Activated T-cell treated with anti-CD3 and anti-CD28 coated beads for 4 hours (primary cell): ENCODE measurements at regions not wholly inside any gene's neighbourhood (a gene's known extent, or its start where the extent isn't known, plus 50 kb on each side); places are given as distances from the start of the nearest gene placed in this dataset.

ENCODE experiments used
- DNase-seq: peaks from one replicate; pipeline ENCODE4 v3.0.0-alpha.2; 2020

DNA sequence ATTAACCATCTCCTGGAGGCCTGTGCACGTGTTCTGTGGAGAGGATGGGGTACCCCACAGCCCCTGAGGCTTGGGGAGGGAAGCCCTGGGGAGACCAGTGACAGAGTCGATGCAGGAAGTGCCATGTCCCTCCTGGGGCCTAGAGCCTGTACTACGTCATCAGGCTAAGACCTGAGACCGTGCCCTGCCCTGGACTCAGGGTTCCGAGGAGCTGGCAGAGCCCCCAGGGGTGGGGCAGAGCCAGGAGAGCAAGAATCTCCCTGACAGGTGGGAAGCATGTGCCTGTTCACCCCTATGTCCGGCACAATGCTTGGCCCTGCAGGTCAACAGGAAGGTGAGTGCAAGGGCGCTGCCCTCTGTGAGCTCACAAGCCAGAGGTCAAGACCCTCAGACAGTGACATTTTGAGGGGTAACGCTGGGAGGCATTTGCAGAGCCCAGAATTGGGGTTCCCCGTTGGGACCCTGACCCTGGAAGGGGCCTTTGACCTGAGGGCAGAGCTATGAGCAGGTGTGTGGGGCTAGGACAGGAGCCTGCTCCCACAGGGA lies 781.6 kb downstream of the BRD1 start:
- no peak for DNase-seq

DNA sequence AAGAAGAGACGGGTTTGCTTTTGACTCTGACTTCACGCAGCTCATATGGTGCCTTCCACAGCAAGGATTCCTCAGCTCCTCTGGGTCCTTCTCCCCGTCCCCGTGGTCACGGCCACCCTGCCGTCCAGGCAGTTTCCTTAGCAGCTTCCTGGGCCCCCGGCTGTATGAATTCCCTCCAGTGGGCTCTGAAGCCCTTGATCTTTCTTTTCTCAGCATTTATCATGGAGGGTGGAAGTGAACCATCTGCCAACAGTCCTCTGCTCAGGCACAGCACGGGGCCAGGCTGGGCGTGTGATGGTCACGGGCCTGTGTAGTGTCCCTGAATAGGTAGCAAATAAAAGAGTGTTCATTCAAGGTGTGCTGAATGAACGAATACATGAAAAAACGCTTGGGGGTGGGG lies 782.4 kb downstream of the BRD1 start:
- DNase-seq = no peak

DNA sequence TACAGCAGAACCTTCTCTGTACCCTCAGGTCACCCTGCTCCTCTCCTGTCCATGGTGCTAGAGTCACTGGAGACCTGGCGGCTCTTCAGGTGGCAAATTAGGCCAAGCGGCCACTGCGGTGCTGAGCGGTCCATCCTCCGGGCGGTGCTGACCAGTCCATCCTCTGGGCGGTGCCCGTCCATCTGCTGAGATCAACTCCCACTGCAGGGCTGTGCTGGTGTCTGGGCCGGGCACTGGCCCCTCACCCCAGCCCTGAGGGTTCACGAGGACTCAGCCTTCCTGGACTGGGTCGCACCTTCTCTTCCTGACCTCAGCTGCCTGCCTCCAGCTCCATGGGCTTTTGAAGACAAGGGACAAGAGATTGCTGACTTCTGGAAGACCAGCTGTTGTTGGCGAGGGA lies 782.9 kb downstream of the BRD1 start:
- no peak for DNase-seq

DNA sequence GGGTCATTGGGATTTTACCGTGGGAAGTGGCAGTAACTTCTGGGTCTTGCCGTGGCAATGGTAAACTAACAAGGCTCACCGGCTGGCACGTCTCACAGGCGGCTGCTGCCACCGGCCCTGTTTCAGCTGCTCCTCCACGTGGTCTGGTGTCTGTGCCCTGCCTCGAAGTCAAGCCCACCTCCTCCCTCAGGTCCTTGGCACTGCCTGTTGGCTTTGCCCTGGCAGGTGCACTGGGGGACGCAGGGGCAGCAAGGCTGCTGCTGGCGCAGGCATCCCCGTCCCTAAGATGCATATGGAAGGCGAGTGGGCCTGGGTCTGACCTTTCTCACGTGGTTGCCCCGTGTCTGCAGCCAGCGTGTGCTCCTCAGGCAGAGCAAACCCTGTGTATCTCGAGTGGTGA lies 783.6 kb downstream of the BRD1 start:
- DNase-seq = no peak

DNA sequence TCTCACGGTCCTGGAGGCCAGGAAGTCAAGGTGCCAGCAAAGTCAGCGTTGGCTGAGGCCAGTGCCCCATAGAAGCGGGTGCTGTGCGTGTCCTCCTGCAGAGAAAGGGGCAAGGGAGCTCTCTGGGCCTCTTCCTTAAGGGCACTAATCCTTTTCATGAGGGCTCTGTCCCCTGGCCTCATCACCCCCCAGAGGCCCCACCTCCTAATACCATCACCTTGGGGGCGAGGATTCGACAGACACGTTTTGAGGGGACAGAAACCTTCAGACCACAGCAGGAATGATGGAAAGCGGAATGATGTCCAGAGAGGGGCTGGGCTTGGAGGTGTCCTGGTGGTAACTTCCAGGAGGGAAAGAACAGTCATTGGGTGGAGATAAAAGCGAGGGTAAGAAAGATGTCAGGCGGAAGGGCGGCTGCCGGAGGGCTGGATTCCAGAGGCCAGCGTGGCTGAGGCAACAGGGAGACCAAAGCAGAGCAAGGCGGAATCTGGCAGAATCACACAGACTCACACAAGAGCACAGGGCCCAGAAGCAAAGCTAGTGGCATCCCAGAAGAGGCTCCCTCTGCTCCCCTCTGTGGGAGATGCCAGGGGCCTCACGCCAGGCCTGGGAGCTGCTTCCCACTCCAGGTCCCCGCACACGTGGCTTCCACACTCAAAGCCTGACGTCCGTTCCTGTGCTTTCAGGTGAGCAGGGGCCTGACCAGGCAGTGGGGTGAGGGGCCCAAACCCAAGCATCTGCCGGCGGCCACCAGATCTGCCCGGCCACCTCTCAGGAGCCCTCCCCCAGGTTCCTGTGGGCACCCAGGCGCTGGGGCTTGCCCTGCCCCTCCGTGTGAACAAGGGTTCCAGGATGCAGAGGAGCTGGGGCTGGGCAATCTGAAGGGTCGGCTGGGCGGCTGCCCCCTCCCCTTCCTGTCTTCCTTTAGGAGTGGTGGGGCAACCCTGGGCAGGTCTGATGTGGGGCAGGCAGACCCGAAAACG lies 784.5 kb downstream of the BRD1 start:
- DNase-seq = no peak

DNA sequence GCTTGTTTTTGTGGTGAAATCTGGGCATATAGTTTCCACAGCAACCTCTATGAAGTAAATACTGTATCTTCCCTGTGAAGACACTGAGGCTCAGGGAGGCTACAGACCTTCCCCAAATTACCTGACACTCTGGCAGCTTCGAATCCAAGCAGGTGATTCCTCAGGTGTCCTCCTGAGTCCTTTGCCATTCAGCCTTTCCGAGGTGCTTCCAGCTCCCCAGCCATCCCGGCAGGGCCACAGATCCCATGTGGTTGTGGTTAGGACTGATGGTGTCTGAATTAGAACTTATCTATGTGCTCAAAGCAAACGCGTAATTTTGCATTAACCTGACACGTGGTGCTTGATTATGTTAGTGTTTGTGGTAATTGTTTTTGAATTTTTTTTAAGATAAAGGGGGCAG lies 785.6 kb downstream of the BRD1 start:
- no peak for DNase-seq

DNA sequence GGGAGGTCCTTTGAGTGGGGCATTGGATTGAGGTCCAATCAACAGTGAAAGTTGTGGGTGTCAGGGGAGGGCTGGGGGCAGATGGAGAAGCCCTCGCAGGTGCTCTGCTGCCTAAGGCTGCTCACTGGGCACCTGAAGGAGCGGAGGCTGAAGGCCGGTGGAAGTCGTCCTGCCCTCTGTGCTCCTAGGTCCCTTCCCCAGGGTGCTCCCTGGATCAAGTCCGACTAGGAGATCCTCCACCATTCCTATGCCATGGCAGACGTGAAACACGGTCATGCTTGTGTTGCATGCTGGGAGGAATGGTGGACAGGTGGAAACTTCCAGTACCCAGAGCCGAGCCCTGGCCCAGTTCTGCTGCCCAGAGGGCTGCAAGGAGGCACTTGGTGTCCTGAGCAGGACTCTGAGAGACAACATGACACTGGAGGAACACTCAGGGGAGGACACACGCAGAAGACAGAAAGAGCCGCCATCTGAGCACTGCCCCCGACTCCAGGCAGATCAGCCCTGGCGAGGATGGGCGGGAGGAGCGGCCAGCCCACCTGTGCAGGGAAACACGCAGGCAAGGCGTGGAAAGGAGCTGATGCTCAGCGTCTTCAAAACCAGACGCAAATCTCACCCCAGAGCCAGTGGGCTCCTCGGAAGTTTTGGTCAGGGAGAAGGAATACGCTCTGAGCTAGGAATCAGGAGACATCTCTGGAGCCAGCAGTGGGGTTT lies 786.8 kb downstream of the BRD1 start:
- no peak for DNase-seq

DNA sequence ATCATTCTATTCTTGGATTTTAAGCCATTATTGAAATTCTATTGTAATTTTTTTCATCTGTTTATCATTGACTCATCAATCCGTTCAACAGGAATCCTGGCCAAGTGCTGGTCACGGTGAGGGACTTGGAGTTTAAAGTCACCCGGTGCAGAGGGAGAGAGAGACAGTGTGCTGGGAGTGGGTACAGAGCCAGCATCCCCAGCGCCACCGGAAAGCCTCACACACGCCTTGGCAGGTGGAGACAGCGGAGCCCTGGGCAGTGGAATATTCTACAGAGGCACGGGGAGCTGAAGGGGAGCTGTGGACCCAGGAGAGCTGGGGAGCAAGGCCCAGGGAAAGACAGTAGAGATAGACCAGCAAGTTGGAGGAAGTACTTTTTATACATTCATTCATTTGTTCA lies 787.6 kb downstream of the BRD1 start:
- DNase-seq = no peak

DNA sequence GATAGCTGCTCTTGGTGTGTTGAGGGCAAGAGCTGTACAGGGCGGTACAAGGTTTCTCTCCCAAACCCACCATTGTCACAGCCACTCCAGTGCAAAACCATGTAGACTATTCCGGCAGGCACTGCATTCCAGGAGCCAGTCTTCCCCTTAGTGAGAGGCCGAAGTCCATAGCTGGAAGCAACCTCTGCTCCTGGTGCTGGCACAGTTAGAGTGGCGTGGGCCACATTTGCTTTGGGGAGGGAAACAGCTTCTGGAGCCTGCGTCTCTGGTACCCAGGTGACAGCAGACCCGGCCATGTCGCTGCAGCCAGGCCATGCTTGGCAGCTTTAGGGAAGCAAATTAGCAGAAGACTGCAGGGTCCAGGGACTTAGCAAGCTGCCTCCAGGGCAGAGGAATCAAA lies 788.0 kb downstream of the BRD1 start:
- DNase-seq = no peak

DNA sequence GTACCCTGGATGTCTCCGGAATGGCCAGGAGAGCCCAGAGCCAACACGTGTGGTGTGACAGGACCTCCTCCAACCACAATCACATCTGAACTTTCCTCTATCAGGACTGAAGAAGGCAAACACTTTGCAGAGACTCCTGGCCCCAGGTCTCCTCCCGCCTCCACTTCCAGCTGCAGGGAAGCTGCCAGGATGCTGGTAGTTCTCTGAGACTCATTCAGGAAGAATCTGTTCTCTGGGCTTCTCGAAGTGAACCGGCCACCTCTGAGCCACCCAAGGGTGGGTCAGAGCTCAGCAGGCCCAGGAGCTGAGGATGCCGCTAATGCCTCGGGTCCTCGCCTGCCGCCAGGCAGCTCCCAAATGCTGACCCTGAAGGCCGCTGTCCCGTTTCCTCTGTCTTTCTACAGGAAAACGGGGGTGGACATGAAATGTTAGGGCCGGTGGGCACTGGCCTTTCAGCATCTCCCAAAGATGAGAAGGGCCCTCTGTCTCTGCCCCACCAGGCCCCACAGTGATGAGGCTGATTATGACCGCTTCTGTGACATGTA lies 789.9 kb downstream of the BRD1 start:
- no peak for DNase-seq

DNA sequence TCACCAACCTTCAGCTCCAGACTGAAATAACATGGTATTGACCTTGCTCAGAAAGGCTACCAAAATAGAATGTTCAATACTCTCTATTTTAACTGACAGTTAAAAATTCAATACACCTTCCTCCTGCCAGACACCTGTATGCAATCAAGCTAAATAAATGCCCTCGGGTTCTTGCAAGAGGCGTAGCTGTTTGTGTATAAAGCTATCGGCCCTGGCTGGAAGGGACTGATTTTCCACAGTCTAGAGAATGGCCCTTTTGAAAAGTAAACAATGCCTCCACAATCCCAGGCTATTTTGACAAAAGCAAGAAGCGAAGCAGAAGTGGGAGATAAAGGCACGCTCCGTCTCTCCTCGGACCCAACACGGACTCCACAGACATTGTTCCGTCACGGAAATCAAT lies 791.2 kb downstream of the BRD1 start:
- no peak for DNase-seq

DNA sequence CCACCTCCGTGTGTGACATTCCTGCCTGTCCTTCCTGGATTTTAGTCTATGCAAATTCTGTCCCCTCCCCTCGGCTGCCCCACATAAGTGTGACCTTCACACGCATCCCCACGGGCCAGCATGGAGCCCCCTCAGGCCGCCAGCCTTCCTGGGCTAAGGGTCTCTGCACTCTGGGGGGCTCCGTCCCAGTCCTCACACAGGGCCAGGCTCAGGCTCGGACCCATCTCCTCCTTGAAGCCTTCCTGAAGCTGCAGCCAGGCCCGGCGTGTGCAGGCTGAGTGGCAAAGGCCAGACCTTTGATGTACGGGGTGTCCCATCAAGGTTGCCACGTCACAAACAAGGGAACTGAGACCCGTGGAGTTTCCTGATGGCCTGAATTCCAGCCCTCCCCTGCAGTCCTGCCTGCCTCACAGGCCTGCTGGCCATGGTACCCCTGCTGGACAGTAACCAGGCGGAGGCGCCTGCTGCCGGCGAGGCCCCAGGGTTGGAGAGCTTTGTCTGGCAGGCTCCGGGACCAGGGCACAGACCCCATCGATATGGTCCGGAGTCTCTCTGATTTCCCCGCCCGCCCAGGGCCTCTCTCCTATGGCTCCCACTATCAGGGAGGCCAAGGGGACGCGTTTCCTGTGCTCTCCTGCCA lies 791.7 kb downstream of the BRD1 start:
- DNase-seq = no peak

DNA sequence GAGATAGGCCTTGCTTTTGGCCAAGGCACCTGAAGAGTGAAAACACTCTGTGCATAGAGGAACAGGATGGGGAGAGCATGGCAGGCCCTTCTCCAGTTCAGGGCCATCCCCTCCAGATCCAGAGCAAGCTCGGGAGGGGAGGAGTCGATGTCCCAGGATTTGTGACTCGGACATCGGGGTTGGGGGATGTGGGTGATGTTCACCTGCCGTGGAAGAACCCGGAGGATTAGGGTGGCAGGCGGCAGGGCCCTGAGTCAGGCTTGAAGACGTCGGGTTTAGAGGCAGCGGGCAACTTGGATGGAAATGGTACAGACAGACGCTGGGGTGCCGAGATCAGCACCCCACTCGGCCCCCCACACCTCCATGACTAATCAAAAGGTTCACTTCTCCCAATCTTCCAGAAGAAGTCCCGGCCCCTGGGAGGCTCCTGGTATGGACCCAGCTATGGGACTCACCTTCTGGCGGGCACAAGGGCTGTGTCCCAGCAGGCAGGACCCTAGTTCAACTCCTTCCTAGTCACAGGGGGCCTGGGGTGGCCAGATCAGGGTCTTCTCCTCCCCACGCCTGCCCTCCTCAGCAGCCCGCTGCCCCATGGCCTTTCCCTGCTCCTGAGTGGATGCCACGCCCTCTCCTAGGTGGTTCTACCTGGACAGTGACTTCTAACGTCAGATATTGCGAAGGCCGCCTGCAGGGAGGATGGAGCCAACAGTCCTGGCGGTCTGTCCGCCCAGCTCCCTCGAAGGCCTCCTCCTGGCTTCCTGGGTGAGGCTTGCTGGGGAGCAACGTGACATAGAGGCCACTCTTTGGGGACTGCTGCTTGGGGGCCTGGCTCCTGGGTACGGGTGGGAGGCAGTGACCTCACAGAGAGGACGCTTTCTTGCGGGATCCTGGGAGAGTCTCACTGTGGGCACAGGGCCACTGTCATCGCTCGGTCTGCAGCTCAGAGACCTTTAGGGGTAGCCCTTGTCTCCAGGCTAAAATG lies 792.5 kb downstream of the BRD1 start:
- no peak for DNase-seq

DNA sequence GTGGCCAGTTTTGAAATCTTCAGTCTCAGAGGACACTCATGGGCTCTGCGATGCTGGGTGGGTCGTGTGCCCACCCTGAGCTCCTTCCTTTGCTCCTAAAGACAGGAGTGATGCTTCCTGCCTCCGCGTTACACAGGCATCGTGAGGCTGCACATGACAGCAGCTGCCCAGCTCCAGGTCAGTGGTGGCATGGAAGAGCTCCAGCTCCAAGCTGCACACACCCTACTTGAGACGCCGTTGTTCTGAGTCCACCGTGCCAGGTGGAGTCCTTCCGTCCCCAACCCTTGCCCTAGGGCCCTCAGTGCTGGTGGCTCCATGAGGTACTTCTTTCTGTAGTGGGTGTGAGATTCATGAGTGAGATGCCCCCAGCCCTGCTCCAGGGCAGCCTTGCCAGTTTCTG lies 794.1 kb downstream of the BRD1 start:
- no peak for DNase-seq

DNA sequence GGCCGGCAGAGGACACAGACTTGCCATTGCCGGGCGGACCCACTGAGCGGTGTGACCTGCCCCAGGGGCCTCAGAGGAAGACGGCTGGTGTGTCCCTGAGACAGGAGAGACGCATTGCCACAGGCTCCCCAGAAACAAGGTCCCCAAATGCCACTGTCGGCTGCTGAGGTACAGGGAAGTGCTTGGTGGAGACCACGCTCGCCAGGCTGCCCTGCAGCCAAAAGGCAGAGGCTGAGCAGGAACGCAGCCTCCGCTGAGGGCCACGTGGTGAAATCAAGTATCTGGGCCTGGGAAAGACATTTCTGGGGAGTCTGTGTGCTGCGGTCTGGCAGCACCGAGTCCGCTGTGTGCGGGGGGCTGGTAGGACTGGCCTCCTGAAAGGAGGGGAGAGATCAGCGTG lies 794.9 kb downstream of the BRD1 start:
- DNase-seq = no peak

DNA sequence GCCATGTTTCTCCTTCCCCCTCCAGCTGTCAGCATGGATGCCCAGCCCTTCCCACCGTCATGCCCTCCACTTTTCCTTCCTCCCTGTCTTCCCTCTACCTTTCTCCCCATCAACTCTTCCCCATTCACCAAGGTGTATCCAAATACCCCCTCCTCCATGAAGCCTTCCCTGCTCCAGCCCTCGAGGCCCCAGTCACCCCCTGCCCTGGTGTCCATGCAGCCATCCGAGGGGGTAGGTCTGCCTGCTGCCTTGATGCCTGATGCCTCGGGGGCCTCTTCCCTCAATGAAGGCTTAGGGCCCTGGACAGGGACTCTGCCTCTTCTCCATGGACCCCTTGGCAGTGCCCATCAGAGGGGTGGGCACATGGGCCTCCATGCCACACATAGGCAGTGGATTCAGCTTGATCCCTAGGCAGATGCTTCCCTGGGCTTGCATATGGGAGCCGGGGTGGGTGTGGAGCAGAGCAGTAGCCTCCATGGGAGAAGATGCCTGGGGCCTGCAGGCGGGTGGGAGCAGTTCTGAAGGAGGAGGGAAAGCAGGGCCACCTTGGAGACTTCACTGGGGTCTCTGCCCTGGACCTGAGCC lies 795.8 kb downstream of the BRD1 start:
- no peak for DNase-seq

DNA sequence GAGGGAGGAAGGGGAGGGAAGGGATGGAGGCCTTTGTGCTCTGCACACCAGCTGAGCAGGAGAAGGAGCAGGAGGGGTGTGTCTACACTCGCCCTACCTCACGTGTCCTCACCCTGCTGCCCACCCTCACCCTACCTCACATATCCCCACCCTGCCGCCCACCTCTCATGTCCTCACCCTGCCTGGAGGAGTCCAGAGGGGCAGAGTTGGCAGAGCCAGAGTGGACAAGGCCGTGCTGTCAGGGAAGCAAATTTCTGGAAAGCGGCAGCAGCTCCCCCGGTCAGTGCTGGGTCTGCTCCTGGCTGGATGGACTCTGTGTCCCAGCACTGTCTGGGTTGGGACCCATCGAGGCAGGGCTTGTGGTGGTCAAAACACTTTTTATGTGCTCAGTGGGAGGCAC lies 799.6 kb downstream of the BRD1 start:
- DNase-seq = no peak

DNA sequence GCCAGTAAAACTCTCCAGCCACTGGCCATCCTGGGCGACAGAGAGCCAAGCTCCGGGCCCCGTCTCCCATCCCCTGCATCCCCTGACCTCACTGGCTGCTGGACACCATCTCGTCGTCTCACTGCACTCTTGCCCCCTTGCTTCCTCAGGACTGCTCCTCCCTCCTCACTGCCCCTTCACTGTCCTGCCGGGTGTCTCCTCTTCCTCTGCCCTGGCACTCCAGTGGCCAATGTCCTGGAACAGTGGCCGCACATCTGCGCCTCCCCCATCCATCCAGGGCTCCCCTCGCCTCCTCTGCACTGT lies 800.4 kb downstream of the BRD1 start:
- no peak for DNase-seq

DNA sequence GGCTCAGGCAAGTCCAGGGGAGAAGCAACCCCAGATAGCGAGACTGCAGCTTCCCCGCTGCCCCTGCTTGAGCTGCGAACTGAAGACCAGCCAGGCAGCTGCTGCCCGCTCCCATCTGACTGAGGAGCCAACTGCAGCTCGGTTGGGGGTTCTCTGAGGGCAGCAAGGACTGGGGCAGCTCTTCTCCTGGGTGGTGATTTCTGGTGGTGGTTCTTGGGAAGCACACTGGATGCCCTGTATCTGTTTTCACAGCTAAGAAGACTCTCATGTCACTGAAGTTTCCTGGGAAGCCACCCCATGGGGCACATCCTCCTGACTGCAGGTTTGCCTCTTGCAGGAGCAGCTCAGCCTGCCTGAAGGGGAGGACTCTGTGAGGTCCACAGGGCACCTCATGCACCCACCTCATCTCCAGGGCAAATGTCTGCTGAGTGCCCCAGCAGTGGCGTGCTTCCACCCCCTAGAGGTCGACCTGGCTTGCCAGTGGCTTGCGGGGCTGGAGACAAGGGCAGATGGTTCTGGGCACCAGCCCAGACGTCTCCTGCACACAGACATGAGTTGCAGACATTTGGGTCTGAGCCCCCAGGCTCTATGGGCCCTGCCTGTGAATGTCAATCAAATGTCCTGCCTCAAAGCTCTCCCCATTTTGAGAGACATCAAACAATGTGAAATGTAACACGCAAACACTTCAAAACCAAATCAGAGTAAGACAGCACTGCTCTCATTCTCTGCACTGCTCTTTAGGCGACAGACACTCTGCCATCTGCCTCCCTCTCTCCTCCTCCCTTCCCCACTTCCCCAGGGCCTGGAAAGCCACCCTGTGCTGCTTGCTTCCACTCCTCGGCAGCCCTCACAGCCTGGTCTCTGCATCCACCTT lies 800.9 kb downstream of the BRD1 start:
- DNase-seq = no peak

DNA sequence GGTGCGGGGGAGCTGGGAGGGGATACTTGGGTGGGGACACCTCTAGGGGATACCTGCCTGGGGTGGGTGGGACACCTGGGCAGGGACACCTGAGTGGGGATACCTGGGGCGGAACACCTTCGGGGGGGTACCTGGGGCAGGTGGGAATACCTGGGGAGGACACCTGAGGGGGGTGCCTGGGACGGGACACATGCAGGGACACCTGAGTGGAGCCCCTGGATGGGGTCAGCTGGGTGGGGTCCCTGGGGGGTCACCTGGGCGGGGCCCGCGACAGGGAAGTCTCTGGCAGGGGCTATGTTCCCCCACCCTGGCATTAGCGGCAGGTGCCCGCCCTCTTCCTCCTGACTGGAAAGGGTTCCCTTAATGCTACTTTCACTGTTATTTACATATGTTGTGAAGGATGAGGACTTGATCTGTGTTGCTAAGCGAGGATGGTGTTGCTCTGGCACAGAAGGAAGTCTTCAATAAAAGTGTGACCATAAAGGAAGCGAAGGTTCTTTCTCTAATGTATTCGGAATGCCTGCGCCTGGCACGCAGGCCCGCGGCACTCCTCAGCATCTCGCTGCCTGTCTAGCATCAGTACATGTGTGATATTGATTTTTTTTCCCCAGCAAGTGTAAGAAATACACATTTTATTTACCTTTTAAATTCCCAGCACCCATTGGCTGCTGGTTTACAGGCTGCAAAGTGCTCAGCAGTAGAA lies 801.7 kb downstream of the BRD1 start:
- DNase-seq = no peak
